Karpas-422 (cell line): ENCODE measurements at regions not wholly inside any gene's neighbourhood (a gene's known extent, or its start where the extent isn't known, plus 50 kb on each side); places are given as distances from the start of the nearest gene placed in this dataset.

Experiments used
- DNase-seq: peaks from one replicate; pipeline ENCODE4 v3.0.0-alpha.2; 2015
- H2AFZ ChIP-seq: fragments of 200-600 bp; sonication (generic); 2 replicates; pipeline ENCODE4 v1.6.1; 2014; ENCODE audit warnings: antibody characterized with exemption, low read length, mixed read lengths
- H3K27ac ChIP-seq: fragments of 200-600 bp; sonication (generic); 2 replicates; pipeline ENCODE4 v1.5.1; 2014; ENCODE audit warnings: mild to moderate bottlenecking, low read length, moderate library complexity
- H3K27me3 ChIP-seq: fragments of 200-600 bp; sonication (generic); 2 replicates; pipeline ENCODE4 v1.6.1; 2014; ENCODE audit warnings: low read length, mixed read lengths
- H3K36me3 ChIP-seq: fragments of 200-600 bp; sonication (generic); 2 replicates; pipeline ENCODE4 v1.6.1; 2014; ENCODE audit warnings: low read length, mixed read lengths; ENCODE audit not compliant: insufficient read depth
- H3K4me1 ChIP-seq: fragments of 200-600 bp; sonication (generic); 2 replicates; pipeline ENCODE4 v1.6.1; 2014; ENCODE audit warnings: mild to moderate bottlenecking, low read length, mixed read lengths
- H3K4me2 ChIP-seq: fragments of 200-600 bp; sonication (generic); 2 replicates; pipeline ENCODE4 v1.6.1; 2014; ENCODE audit warnings: low read length, low read depth, mild to moderate bottlenecking; ENCODE audit not compliant: poor library complexity, severe bottlenecking
- H3K4me3 ChIP-seq: fragments of 200-600 bp; sonication (generic); 2 replicates; pipeline ENCODE4 v1.5.1; 2014; ENCODE audit warnings: mild to moderate bottlenecking, antibody characterized with exemption, low read length, mixed read lengths
- H3K79me2 ChIP-seq: fragments of 200-600 bp; sonication (generic); 2 replicates; pipeline ENCODE4 v1.6.1; 2014; ENCODE audit warnings: mild to moderate bottlenecking, low read length, mixed read lengths
- H3K9ac ChIP-seq: fragments of 200-600 bp; sonication (generic); 2 replicates; pipeline ENCODE4 v1.6.0; 2014; ENCODE audit warnings: low read length
- H3K9me2 ChIP-seq: fragments of 200-600 bp; sonication (generic), shearing (Covaris generic); replicated peaks from 2 replicates; pipeline ENCODE4 v1.6.0; 2014; ENCODE audit warnings: mild to moderate bottlenecking, low read length, moderate library complexity; ENCODE audit not compliant: insufficient read depth
- H3K9me3 ChIP-seq: fragments of 300-700, 200-600 bp; sonication (generic); 2 replicates; pipeline ENCODE4 v1.6.1; 2014; ENCODE audit warnings: low read length, mixed read lengths
- H4K20me1 ChIP-seq: fragments of 200-600 bp; sonication (generic); 2 replicates; pipeline ENCODE4 v1.6.1; 2014; ENCODE audit warnings: mild to moderate bottlenecking, antibody characterized with exemption, low read length, low read depth; ENCODE audit not compliant: insufficient read depth

DNA sequence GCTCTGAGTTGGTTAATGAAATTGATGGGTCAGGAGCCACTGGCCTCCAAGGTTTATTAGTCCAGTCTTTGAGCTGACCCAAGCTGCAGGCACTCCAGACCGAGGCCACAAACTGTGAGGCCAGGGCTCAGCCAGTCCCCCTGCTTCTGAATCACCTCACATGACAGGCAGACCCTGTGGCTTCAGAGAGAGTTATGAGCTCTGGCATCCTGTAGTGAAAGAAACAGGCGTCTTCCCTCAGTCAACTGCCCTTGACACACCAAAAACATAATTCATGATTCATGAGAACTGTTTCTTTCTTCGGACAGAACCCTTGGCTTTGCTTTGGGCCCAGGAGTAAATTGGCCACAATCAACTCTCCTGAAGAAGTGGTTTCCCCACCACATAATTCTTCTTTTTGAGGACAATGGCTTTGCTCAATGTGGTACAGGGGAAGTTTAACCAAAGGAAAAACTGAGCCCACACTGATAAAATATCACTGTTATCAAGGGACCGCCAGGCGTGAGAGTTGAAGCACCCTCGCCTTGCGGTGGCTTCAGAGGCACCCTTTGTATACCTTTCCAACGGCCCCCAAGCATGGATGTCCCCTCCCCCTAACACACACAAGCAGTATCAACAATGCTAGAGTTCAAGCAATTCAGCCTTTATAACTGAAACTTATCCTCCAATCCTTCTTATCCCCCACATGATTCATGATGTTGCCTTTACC is 226.9 kb downstream of the CYRIA start:
- no peaks in the 10 kb centered on the region for H3K9me3 ChIP-seq
- H3K4me1 ChIP-seq = no peaks in the 10 kb centered on the region
- H3K27me3 ChIP-seq = no peaks in the 10 kb centered on the region
- H4K20me1 ChIP-seq = no peaks in the 10 kb centered on the region
- H3K9me2 ChIP-seq = no peaks in the 10 kb centered on the region
- H2AFZ ChIP-seq = no peak overlapping the region
- H3K9ac ChIP-seq = no peak overlapping the region
- no peak overlapping the region for H3K4me3 ChIP-seq
- no peak overlapping the region for H3K27ac ChIP-seq
- DNase-seq = no peak
- H3K36me3 ChIP-seq = no peaks in the 10 kb centered on the region
- H3K4me2 ChIP-seq = no peak overlapping the region
- no peaks in the 10 kb centered on the region for H3K79me2 ChIP-seq

DNA sequence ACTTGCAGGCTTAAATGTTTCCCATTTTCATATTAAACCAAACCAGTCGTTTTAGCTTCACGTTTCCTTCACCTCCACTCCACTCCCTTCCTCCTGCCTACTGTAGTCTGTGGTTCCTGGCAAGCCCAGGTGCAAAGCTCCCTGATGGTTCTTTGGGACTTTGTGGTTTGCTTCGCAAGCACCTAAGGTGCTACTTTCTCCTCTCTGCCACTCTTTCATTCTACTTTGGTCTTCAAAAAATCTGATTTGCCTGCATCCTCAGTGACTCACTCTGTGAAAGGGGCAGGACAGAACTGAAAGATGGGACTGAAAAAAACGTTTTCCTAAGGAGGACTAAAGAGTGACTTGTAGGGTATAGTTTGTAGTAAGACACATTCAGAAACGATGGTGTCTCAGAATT is 228.4 kb downstream of the CYRIA start:
- H3K27me3 ChIP-seq = no peaks in the 10 kb centered on the region
- H3K79me2 ChIP-seq = no peaks in the 10 kb centered on the region
- H3K4me1 ChIP-seq = no peaks in the 10 kb centered on the region
- H3K9me2 ChIP-seq = no peaks in the 10 kb centered on the region
- no peaks in the 10 kb centered on the region for H3K9me3 ChIP-seq
- DNase-seq = no peak
- H2AFZ ChIP-seq = no peak overlapping the region
- H3K27ac ChIP-seq = no peak overlapping the region
- no peaks in the 10 kb centered on the region for H3K36me3 ChIP-seq
- no peak overlapping the region for H3K4me3 ChIP-seq
- no peaks in the 10 kb centered on the region for H4K20me1 ChIP-seq
- no peak overlapping the region for H3K9ac ChIP-seq
- H3K4me2 ChIP-seq = no peak overlapping the region

DNA sequence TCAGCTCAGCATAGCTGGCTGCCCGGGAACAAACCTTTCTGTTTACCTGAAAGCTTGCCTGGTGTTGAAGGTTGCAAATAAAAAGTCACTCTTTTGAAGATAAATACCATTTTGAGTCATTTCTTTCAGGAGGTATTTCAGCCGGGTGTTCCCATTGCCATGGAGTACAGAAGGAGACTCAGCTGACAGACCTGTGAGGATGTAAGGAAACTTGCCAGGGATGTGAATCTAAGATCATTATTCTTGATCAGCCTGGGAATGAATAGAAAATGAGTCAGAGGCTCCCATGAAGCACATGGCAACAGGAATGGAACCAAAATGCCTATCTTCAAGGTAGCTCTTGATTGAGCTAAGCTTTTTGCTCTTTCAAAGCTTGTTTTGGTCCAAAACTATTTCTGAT is 231.2 kb downstream of the CYRIA start:
- H3K27ac ChIP-seq = no peak overlapping the region
- DNase-seq = no peak
- H3K4me2 ChIP-seq = no peak overlapping the region
- no peaks in the 10 kb centered on the region for H3K9me2 ChIP-seq
- H3K4me1 ChIP-seq = no peaks in the 10 kb centered on the region
- H3K79me2 ChIP-seq = no peaks in the 10 kb centered on the region
- H3K36me3 ChIP-seq = no peaks in the 10 kb centered on the region
- H3K9ac ChIP-seq = no peak overlapping the region
- no peaks in the 10 kb centered on the region for H3K27me3 ChIP-seq
- no peak overlapping the region for H3K4me3 ChIP-seq
- H4K20me1 ChIP-seq = no peaks in the 10 kb centered on the region
- H3K9me3 ChIP-seq = no peaks in the 10 kb centered on the region
- H2AFZ ChIP-seq = no peak overlapping the region

DNA sequence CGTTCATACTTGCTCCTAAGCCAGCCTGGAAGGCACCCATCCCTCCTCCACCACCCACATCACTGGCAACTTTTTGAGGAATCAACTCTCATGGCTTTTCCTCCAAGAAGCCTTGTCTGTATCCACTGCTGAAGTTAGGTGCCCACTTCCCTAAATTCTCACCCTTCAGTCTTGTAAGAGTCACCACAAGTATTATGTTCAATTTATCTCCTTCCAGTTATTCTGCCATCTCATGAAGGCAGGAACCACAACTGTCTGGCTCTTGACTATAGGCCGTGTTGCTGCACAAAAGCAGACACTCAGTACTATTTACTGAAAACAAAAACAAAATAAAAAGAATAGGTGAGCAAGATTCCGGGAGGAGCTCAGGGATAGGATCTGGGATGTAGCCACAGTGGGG is 234.8 kb downstream of the CYRIA start:
- Histone ChIP-seq H3K9me2 (no peaks in the 10 kb centered on the region), H3K79me2 (no peaks in the 10 kb centered on the region), H3K27ac (no peak overlapping the region)

DNA sequence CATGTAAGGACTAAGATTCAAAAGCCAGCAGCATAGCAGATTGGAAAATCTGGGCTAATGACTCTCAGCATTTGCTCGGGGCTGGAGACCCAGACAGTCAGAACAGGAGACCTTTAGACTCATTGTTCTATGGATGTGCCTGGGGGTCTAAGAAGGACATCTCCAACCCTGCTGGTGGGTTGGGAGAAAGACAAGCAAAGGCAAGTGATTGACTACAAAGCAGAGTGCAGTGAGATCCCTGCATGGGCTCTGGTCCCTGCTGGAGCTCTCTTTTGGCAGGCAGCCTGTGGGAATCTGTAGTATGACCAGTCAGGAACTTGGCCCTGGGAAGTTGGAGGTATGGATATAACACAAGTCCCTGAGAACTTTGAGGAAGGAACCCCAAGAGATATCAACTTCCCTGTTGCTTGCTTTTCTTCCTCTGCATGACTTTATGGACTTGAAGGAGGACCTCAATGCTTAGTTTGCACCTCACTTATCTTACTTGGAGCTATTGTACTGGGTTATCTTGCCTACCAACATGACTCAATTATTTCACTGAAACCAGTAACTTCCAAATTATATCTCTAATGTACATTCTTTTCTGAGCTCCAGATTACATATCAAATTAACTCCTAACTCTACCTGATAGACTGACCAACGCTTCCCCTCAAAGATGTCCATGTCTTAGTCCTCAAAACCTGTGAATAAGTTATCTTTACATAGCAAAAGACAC is 236.0 kb downstream of the CYRIA start:
- Histone ChIP-seq H4K20me1 (no peaks in the 10 kb centered on the region), H3K4me1 (no peaks in the 10 kb centered on the region), H3K79me2 (no peaks in the 10 kb centered on the region), H3K27ac (no peak overlapping the region), H3K36me3 (no peaks in the 10 kb centered on the region), H3K9me3 (no peaks in the 10 kb centered on the region), H3K4me2 (no peak overlapping the region), H3K9ac (no peak overlapping the region), H3K9me2 (no peaks in the 10 kb centered on the region), H3K27me3 (no peaks in the 10 kb centered on the region), H2AFZ (no peak overlapping the region), H3K4me3 (no peak overlapping the region)
- no peak for DNase-seq

More for the DNA sequence above, 234.8 kb downstream of the CYRIA start:
- Histone ChIP-seq H3K9ac (no peak overlapping the region), H4K20me1 (no peaks in the 10 kb centered on the region), H3K4me3 (no peak overlapping the region), H3K9me3 (no peaks in the 10 kb centered on the region), H2AFZ (no peak overlapping the region), H3K36me3 (no peaks in the 10 kb centered on the region), H3K27me3 (no peaks in the 10 kb centered on the region), H3K4me1 (no peaks in the 10 kb centered on the region), H3K4me2 (no peak overlapping the region)
- DNase-seq = no peak

DNA sequence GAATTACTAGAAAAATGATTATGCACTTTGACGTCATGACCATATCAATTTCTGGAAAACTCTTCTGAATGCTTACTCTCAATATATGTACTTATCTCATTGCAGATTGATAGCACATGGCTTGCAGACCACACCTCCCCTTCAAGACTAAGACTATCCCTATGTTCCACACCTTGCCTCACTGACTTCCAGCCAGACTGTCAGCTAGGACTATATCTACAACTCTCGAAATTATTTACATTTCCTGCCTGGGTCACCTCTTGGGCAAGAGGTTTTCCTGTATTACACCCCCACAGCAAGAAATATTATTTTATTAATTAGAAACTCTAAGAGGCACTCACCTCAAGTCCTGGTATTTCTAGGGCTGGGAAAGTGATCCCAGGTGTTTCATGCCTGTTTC is 236.6 kb downstream of the CYRIA start:
- no peaks in the 10 kb centered on the region for H3K79me2 ChIP-seq
- H3K9ac ChIP-seq = no peak overlapping the region
- H4K20me1 ChIP-seq = no peaks in the 10 kb centered on the region
- no peaks in the 10 kb centered on the region for H3K9me2 ChIP-seq
- no peak overlapping the region for H3K4me3 ChIP-seq
- DNase-seq = no peak
- H3K27ac ChIP-seq = no peak overlapping the region
- no peaks in the 10 kb centered on the region for H3K4me1 ChIP-seq
- H3K9me3 ChIP-seq = no peaks in the 10 kb centered on the region
- no peaks in the 10 kb centered on the region for H3K27me3 ChIP-seq
- H3K4me2 ChIP-seq = no peak overlapping the region
- H3K36me3 ChIP-seq = no peaks in the 10 kb centered on the region
- no peak overlapping the region for H2AFZ ChIP-seq

DNA sequence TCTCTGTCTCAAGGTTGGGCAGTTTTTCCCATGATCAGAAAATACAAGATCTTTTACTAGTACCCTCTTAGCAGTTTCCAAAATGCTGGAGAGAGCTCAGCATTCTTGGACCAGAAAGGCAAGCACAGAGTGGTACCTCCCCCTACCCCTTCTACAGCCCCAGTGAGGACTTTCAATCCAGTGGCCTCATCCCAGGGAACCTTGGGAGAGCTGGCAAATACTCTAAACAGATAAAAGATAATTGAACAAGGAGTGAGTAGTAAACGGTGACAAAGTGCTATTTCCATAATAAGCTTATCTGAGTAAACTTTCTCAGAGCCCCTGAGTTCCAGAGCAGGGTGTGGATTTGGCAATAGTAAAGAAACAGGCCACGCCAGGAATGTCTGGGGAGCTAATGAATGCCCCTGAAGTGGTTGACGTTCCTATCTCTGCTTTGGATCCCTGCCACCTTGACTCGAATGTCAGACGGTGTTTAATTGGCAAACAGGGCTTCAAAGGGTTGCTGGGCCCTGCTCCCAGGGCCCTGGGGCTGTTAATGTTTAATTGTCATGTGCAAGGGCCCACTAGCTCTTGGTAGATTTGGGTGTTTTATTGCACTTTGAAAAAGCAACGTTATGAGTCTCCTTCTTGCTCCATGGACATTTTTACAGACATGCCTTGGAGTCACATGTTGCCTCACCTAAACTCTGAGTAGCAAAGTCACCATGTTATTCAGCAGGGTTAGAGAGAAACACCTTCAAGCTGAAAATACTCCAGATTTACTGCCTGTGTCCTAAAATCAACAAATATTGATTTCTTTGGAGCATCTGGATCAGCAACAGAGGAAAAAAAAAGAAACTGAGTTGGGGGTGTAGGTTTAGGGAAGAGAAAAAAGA is 239.9 kb downstream of the CYRIA start:
- no peaks in the 10 kb centered on the region for H3K79me2 ChIP-seq
- H2AFZ ChIP-seq = no peak overlapping the region
- no peaks in the 10 kb centered on the region for H3K9me2 ChIP-seq
- no peaks in the 10 kb centered on the region for H3K4me1 ChIP-seq
- no peak for DNase-seq
- H3K27me3 ChIP-seq = no peaks in the 10 kb centered on the region
- H3K9me3 ChIP-seq = no peaks in the 10 kb centered on the region
- H3K9ac ChIP-seq = no peak overlapping the region
- H3K27ac ChIP-seq = no peak overlapping the region
- H3K4me2 ChIP-seq = no peak overlapping the region
- H3K36me3 ChIP-seq = no peaks in the 10 kb centered on the region
- no peaks in the 10 kb centered on the region for H4K20me1 ChIP-seq
- H3K4me3 ChIP-seq = no peak overlapping the region

DNA sequence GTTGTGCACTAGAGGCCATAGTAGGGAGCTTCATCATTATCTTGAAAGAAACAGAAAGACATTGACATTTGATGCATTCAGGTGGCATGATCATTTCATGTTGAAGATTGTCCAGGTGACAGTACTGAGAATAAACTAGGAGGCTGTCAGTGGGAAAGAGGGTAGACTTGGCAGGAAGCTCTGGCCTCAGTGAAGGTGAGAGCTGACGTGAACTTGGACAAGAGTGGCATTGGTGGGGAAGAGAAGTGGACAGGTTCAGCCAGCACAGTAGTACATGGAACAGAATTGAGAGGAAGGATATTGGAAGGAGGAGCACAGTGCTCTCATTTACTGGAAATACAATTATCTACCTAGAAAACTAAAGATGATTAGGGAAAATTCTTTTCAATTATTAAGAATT is 245.2 kb downstream of the CYRIA start:
- no peaks in the 10 kb centered on the region for H3K9me3 ChIP-seq
- no peaks in the 10 kb centered on the region for H3K4me1 ChIP-seq
- H4K20me1 ChIP-seq = no peaks in the 10 kb centered on the region
- no peak overlapping the region for H3K4me3 ChIP-seq
- DNase-seq = no peak
- no peaks in the 10 kb centered on the region for H3K79me2 ChIP-seq
- no peak overlapping the region for H3K4me2 ChIP-seq
- no peaks in the 10 kb centered on the region for H3K36me3 ChIP-seq
- H3K27ac ChIP-seq = no peak overlapping the region
- no peak overlapping the region for H2AFZ ChIP-seq
- H3K27me3 ChIP-seq = no peaks in the 10 kb centered on the region
- no peaks in the 10 kb centered on the region for H3K9me2 ChIP-seq
- H3K9ac ChIP-seq = no peak overlapping the region
